ENCODE measurements at regions not wholly inside any gene's neighbourhood (a gene's known extent, or its start where the extent isn't known, plus 50 kb on each side); places are given as distances from the start of the nearest gene placed in this dataset.

- H3K4me3 ChIP-seq, result no peak overlapping the region
- no peaks in the 10 kb centered on the region for H3K9me3 ChIP-seq
- H3K36me3 ChIP-seq, result no peaks in the 10 kb centered on the region
- no peak for DNase-seq (ENCODE audit: low spot score in 2 of 2)
- TF ChIP-seq EP300 (IDR thresholded peaks at IDR 0.05) (no peak), CTCF (IDR thresholded peaks at IDR 0.05) (no peak), POLR2A (IDR thresholded peaks at IDR 0.05) (no peak)
- no peaks in the 10 kb centered on the region for H3K27me3 ChIP-seq
- no peaks in the 10 kb centered on the region for H3K4me1 ChIP-seq
- WGBS, 2 donors, result 61 to 63% methylated on average over 3 of the region's 3 CpGs
- H3K27ac ChIP-seq, result no peak overlapping the region
Observed at GRCh38 chr1:232260045-232260444, 369.9 kb downstream of the SIPA1L2 start.

- no peak overlapping the region for H3K27ac ChIP-seq
- TF ChIP-seq CTCF (IDR thresholded peaks at IDR 0.05), result no peak
- no peak overlapping the region for H3K4me3 ChIP-seq
- no peak for DNase-seq (ENCODE audit: low spot score in 2 of 2)
- no peaks in the 10 kb centered on the region for H3K36me3 ChIP-seq
- H3K27me3 ChIP-seq, result no peaks in the 10 kb centered on the region
- H3K9me3 ChIP-seq, result no peaks in the 10 kb centered on the region
- WGBS, 2 donors, result 96 to 100% methylated on average over 3 of the region's 3 CpGs
- no peaks in the 10 kb centered on the region for H3K4me1 ChIP-seq
Observed at GRCh38 chr1:232259333-232259732, 370.6 kb downstream of the SIPA1L2 start.

- no peaks in the 10 kb centered on the region for H3K4me1 ChIP-seq
- no peak for TF ChIP-seq POLR2A (IDR thresholded peaks at IDR 0.05)
- no peak for TF ChIP-seq CTCF (IDR thresholded peaks at IDR 0.05)
- TF ChIP-seq EP300 (IDR thresholded peaks at IDR 0.05), result no peak
- no peaks in the 10 kb centered on the region for H3K36me3 ChIP-seq
- DNase-seq (ENCODE audit: low spot score in 2 of 2), result no peak
- H3K9me3 ChIP-seq, result no peaks in the 10 kb centered on the region
- no peak overlapping the region for H3K27ac ChIP-seq
- 66 to 71% methylated on average over 11 of the region's 11 CpGs for WGBS, 2 donors
- H3K27me3 ChIP-seq, result no peaks in the 10 kb centered on the region
- no peak overlapping the region for H3K4me3 ChIP-seq
Observed at GRCh38 chr1:232252546-232253118, 377.3 kb downstream of the SIPA1L2 start.

GRCh38 chr1:232250838-232251237, 379.1 kb downstream of the SIPA1L2 start:
- WGBS, 2 donors, result 85 to 91% methylated on average over 3 of the region's 3 CpGs
- Histone ChIP-seq H3K27ac (no peak overlapping the region), H3K9me3 (no peaks in the 10 kb centered on the region), H3K27me3 (no peaks in the 10 kb centered on the region), H3K36me3 (no peaks in the 10 kb centered on the region), H3K4me1 (no peaks in the 10 kb centered on the region), H3K4me3 (no peak overlapping the region)
- no peak for DNase-seq (ENCODE audit: low spot score in 2 of 2)
- TF ChIP-seq EP300 (IDR thresholded peaks at IDR 0.05) (no peak), POLR2A (IDR thresholded peaks at IDR 0.05) (no peak), CTCF (IDR thresholded peaks at IDR 0.05) (no peak)

- TF ChIP-seq POLR2A (IDR thresholded peaks at IDR 0.05) (no peak), EP300 (IDR thresholded peaks at IDR 0.05) (no peak), CTCF (IDR thresholded peaks at IDR 0.05) (no peak)
- no peak for DNase-seq (ENCODE audit: low spot score in 2 of 2)
- Histone ChIP-seq H3K9me3 (no peaks in the 10 kb centered on the region), H3K27me3 (no peaks in the 10 kb centered on the region), H3K27ac (no peak overlapping the region), H3K4me3 (no peak overlapping the region), H3K36me3 (no peaks in the 10 kb centered on the region), H3K4me1 (no peaks in the 10 kb centered on the region)
- 89% methylated on average over 13 of the region's 13 CpGs for WGBS, 2 donors
Observed at GRCh38 chr1:232249861-232250777, 379.8 kb downstream of the SIPA1L2 start.
